Femur (tissue), 1 donor: ENCODE measurements at regions not wholly inside any gene's neighbourhood (a gene's known extent, or its start where the extent isn't known, plus 50 kb on each side); places are given as distances from the start of the nearest gene placed in this dataset.
"Not testable (repeated sequence)": the region's sequence is repeated elsewhere in the genome, so short reads cannot be mapped to it uniquely, and the experiment has no call there.

Source experiments
- DNase-seq: peaks from one replicate; pipeline ENCODE4 v3.0.0-alpha.2; 2017

DNA sequence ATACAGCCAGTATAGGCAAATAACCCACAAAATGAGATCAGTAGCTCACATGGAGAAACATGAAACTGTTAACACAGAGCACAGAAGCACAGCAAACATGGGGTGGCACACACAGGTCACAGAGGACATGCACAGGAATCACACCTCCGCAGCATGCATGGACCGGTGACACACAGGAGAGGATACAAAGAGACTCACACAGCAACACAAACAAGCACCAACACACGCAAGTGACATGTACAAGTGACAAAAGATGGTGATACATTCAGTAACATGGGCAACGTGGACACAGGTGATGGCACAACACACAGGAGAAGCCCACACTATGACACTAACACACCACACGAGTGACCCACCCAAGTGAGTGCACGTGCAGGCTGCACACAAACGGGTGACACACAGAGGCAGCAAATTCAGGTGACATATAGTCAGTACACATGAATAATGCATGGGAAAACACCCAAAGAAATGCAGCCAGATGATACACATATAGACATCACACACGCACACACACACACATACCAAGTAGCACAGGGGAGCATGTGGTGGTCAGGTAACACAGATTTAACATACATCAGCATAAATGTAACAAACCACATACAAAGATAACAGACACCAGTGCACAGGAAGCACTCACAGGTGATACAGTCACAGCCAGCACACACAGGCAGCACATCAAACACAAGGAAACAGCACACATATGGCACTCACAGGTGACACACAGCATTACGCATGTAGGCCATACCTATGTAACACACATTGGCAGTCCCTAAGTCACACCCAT, 216.0 kb upstream of the SFSWAP start:
- peak; percentile 4 for DNase-seq

DNA sequence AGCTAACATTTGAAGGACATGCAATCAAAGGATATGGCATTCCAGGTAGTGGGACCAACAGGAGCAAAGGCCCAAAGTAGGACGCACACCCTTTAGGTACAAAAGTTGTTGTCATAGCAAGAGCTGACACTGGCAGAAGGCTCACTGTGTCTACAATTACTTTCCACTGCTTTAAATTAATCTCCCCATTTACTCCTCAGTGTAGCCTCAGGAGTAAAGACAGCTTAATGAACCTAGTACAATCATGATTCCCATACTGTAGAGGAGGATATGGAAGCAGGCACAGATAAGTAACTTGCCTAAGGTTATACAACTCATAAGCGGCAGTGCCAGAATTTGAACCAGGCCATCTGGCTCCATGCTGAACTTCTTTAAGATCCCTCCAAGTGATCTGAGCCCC, 212.9 kb upstream of the SFSWAP start:
- no peak for DNase-seq

DNA sequence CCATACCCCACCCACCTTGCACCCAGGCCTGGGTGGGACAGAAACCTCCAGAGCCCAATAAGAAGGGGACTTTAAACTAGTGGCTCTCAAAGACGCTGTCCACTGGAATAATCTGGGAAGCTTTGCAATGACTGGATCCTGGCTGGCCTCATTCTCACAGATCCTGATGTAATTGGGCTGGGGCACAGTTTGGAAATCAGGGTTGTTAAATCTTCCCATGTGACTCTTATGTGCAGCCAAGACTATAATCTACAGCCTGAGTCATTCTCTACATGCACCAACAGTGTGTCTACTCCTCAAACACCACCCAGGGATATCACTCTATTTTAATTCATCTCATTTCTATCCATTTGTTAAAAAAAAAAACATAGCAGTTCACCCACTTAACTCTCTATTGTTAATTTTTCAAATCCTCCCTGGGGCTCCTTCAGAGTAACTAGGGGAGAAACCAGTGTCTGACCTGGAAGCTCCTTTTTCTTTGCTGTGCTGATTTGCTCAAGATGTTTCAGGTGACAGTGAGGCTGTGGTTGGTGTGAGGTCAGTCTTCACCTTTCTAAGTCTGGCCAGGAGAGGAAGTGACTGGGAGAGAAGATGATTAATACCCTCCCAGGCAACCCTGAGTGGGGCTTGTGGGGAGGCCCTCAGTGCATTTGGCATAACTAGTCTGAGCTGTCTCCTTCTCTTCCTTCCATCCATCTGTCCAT, 211.6 kb upstream of the SFSWAP start:
- DNase-seq, result no peak

DNA sequence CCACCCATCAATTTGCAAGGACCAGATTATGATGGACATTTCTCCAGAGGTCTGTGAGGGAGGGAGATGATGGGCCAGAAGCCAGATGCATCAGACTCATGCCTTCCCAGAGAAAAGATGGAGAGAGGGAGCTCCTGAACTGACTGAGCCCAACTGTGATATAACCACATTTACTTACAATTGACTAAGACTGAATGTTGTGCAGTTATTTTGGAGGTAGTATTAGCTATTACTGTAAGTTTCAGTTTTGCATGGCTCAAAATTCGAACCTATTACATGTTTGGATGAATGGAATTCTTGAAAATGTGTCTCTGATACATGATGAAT, 211.1 kb upstream of the SFSWAP start:
- DNase-seq, result no peak

DNA sequence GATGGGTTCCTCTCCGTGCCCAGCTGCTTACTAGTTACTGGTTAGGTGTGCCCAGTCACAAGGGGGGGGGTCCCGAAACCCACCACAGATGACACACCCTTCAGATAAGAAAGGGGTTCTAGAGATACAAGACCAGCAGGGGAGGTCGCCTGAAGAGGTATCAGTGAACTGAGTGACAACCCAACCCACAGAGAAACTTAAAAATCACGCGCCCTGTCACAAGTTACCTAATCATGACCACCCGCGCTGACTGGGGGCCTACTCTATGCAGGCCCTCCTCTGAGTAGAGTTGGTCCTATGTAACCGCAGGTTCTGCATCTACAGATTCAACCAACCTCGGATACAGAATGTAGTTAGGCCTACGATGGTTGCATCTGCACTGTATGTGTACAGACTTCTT, 210.3 kb upstream of the SFSWAP start:
- DNase-seq, result no peak

DNA sequence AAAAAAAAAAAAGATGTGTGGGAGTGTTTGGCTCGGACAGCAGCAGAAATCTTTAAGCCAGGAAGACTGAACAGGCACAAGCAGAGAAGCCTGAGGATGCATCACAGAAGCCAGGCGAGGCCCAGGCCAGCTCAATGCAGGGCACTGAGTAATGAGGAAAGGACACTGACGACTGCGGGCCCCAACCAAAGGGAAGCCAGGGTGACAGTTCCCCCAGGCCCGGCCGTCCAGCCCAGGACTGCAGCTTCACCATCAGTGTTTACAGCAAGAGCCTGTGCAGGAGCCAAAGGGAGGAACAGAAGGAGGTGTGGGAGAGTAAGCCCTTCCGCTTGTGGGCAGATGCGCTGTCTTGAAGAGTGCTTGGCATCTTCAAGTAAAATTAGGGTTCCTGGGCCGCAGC, 205.3 kb upstream of the SFSWAP start:
- DNase-seq, result peak; percentile 6

DNA sequence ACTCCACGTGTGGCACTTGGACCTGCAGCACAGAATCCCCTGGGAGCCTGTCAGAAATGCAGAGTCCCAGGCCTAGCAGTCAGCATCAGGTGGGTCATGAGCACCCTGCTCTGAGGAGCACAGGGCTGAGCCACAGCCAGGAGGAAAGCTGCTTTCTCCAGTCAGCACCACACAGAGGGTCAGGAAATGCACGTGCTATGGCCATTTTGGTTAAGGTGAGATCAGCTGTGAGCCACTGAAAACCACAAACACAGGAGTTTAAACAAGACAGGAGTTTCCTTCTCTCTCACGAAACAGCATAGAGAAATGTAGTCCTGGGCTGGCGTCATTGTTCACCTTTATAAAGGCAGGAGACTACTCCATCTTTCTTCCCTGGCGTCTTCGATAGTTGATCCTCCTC, 204.5 kb upstream of the SFSWAP start:
- peak; percentile 6 for DNase-seq

DNA sequence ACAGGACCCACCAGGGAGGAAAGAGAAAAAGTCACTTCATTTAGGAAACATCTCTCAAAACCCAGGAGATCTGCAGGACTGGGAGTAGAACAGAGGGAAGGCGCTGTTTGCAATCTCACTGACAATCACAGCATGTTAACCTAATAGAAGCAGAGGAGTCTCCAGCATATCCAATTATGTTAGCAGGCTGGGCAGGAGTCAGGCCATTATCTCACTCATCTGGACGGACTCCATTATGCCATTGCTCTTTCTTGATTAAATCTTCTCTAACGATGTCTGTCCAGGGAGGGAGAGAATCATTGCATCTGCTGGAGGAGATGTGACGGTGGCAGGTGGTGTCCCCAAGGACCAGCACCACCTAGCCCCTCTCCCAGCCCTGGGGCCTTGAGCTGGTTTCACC, 203.8 kb upstream of the SFSWAP start:
- peak; percentile 0 for DNase-seq

DNA sequence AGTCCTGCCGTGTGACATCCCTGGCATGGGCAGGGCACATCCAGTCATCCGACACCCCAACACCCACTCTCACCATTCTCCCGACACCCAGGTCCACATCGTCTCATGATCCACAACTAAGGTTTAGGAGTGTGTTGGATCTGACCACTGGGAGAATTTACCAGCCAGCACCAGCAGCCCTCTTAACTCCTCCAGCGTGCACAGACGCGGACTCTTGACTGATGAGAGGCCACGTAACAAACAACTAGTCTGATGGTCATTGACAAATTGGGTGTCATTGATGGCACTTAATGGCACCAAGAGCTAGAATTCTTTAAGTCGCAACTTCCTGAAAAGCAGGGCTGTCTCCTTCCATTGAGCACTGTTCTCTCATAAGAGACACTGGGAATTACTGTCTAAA, 203.0 kb upstream of the SFSWAP start:
- peak; percentile 3 for DNase-seq

DNA sequence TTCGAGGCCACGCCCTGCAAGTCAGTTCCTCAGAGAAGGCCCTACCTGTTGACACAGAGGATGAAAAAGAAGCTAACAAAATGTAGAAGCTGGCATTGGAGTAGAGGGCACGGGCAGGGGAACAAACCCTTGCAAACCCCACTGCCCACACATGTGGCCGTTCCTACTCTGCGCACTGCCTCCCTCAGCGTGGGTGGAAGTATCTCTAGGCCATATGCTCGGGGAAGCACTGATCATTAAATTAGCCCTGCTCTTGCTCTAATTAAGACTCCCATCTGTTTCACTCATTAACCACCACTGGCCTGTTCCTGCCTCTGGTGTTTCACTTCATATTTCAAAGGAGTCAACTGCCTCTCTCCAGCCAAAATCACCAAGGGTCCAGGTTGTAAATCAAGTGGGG, 201.2 kb upstream of the SFSWAP start:
- DNase-seq, result no peak

DNA sequence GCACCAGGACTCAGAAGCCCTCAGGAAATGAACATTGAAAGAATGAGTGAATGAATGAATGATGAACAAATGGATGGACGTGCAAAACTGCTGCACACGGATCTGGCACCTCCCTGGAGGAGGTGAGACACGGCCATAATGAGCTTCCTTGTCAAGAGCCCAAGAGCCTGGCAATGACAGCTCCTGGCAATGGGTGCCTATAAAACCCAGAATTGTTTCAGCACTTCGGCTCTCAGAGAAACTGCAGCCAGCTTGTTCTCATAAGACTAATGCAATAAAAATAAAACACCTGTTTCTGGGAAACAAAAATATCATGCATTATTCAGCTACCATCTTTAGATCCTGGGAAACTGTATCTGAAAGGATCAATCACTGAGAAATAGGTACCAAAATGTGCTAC, 200.5 kb upstream of the SFSWAP start:
- DNase-seq, result no peak

DNA sequence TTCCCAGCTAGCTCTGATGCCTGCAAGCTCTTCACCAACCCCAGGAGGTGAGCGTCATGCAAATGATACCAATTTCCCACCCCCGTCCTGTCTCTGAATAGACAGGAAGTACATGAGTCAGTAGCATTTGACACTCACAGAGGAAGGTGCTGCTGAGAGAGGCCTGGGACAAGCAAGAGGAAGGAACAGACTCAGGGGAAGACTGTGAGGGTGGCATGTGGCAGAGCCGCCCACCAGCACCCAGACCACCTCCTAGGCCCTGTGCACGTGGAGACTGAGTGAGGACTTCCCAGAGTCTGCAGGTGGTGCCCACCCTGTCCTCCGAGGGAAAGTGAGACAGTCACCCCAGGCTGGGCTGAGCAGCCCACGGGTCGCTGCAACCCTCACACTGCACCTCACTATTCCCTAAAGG, 199.5 kb upstream of the SFSWAP start:
- DNase-seq, result no peak

DNA sequence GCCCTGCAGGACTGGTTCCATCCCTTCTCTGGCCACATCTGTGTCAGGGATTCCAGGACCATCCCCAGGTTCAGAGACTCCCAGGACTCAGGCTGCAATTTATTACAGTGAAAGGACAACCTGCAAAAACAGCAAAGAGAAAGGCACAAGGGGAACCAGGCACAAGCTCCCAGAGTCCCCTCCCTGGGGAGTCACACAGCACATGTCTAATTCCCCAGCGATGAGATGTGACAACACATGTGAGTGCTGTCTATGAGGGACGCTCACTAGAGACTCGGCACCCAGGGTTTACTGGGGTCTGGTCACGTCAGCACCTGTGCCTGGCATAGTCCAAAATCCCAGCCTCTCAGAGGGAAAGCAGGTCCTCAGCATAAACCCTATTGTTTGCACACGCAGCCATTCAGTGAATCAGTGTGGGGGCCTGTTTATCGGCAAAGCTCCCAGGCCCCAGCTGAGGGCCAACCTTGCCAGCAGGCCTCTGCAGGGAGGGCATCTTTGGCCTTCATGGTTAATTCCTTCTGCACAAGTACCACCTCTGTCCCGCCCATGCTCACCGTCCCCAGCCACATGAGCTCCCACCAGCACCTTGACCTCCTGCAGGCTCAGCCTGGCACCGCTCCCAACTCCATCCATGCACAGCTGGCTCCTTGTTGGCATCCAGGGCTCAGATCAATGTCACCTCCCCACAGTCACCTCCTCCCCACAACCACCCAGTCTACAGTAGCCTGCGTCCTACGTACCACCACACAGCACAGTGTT, 198.9 kb upstream of the SFSWAP start:
- no peak for DNase-seq

DNA sequence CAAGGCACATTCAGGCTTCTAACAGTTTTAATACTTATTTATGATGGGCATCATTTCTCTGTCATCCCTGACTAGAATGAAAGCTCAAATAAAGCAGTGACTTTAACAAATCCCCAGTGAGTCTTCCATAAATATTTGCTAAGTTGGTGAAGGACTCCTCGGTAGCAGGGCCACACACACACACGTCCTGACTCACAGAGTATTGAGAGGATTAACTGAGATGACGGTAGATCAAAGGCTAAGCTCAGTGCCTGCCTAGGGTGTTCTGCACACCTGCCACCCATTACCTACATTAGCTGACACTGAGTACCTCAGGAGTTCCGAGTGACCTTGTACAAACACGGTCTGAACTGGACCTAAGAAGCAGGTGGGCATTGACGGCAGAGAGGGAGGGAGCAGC, 197.3 kb upstream of the SFSWAP start:
- no peak for DNase-seq

DNA sequence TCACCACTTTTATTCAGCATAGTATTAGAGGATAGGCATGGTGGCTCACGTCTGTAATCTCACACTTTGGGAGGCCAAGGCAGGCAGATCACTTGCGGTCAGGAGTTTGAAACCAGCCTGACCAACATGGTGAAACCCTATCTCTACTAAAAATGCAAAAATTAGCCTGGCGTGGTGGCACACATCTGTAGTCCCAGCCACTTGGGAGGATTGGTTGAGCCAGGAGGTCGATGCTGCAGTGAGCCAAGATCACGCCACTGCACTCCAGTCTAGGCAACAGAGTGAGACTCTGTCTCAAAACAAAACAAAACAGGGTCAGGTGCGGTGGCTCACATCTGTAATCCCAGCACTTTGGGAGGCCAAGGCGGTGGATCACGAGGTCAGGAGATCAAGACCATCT, 190.3 kb upstream of the SFSWAP start:
- not testable (repeated sequence) for DNase-seq

DNA sequence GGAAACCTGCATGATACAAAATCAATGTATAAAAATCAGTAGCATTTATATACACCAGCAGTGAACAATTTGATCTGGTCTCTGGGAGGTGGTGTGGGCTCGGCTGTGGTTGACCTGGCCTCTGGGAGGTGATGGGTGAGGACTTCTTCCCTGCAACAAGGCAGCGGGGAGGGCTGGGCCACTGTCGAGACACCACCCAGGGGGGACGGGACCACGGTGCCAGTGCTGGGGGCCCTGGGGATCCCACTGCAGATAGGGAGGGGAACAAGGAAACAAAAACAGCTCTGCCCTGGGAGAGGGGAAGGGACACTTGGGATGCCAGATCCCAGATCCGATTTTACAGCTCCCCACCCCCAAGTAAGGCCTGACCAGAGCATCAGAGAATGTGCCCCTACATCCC, 189.6 kb upstream of the SFSWAP start:
- DNase-seq, result no peak

DNA sequence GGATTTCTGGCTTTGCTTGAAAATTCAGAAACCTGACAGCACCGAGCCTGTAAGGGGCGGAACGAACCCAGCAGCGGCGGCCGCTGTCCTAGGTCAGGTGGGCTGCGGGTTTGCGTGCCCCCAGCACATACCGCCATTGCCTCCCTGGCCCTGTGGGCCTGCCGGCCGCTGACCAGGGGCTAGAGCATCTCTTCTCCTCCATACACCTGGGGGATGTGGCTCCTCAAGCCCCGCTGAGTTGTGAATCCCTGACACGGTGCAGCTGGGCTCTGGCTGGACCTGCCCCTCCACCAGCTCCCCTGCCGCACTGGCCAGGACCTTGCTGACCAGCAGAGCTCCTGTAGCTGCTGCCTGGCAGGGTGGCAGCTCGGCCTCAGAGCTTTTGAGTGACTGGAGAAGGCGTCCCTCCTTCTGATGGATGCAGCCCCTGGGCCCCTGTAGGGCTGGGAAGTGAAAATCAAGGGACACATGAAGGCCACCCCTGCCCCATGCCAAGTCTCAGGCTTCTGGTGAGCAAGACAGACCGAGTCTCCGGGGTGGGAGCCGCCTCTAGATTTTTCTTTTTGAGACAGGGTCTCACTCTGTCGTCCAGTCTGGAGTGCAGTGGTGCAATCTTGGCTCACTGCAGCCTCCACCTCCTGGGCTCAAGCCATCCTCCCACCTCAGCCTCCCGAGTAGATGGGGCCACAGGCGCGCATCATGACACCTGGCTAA, 184.9 kb upstream of the SFSWAP start:
- DNase-seq, result no peak

DNA sequence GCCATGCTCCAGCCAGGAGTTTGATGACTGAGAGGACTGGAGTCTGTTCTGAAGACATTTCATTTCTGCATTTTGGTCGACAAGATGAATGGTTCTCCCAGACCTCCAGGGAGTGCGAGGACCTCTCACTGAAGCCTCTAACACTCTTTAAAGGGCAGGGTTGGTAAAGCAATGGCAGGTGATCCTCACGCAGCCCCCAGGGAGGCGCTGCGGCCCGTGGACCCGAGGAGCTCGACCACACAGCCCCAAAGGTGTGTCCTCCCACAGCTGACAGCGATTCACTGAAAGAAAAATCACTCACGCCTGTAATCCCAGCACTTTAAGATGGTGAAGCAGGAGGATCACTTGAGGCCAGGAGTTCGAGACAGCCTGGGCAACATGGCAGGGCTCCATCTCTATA, 183.8 kb upstream of the SFSWAP start:
- DNase-seq, result no peak

DNA sequence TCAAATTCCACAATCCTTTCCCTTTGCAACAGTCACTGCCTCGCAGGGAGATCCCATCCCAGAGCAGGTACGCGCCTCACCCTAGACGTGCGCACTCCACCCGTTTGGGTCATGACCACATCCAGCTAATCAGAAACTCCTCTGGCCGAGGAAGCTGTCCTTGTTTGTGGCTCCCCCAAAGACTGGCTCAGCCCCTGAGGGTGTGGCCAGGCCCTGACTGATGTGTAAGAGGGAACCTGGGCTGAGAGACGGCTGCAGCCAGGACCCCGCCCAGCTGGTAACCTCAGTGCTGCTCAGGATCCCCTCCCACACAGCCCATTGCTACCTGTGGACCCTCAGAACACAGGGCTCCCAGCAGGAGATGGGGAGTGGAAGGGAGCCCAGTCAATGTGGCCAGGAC, 183.2 kb upstream of the SFSWAP start:
- DNase-seq, result no peak

DNA sequence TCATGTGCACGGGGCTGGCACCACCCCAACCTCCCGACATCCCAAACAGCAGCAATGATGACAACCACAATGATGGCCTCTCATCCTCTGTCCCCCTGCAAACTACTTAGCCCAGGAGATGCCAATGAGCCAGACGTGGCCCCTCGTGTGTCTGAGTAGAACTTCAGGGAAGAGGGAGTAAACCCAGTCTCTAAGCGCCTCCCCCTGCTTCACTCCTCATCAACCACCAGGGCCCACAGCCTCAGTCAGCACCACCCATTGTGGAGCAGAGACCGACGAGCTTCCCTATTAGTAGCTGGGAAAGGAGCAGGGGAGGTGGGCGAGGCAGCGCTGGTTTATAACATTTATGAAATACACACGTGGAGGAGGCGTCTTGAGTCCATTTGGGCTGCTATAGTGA, 182.7 kb upstream of the SFSWAP start:
- no peak for DNase-seq

DNA sequence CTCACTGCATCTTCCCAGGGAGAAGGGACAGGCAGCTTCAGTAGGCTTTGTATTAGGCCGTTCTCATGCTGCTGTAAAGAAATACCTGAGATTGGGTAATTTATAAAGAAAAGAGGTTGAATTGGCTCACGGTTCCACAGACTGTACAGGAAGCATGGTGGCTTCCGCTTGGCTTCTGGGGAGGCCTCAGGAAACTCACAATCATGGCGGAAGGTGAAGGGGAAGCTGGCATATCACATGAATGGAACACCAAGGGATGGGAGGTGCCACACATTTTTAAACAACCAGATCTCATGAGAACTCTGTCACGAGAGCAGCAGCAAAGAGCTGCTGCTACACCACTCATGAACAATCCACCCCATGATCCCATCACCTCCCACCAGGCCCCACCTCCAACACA, 182.2 kb upstream of the SFSWAP start:
- DNase-seq, result no peak

DNA sequence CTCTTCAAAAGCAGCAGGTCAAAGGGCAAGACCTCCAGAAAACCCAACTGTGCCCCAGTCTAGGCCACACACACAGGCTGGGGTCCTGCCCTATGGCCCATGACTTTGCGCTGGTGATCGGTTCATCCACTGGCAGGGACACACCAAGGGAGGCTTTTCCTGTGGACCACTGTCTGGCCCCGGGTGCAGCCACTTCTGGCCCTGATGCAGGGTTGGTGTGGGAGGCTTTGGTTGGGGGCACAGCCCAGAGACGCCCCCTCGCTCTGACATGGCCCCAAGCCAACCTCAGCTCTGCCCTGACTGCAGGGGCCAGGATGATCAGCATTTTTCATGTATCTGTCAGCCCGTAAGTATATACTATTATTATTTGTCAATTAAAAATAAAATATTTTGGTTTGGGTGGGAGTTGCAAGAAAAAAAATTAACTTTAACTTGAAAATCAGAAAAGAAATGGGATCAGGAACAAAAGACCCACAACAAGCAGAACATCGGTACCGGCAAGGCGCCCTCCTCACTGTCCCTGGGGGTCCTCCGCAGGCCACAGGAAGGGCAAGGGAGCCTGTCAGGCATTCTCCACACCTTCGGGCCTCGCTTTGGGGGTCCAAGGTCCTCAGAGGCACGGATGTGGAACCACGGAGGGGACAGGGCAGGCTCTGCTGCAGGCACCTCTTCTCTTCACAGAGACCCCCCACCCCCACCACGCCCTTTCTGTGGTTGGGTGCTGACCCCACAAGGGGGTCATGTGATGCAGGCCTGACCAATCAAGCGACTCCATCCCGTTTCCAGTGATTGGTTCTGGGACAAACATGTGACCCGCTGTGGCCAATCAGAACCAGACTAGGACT, 181.5 kb upstream of the SFSWAP start:
- no peak for DNase-seq

DNA sequence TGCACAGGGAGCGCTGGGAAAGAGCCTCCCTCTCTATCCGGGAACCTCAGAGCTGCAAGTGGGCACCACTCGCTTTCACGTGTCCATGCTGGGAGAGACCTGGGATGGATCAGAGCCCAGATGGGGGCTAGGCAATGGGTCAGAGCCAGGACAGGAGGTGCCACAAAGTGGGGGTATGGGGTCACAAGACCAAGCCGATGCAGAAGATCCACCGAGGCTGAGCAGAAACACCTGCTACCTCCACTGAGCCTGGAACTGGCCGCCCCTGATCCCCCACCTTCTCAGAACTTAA, 180.9 kb upstream of the SFSWAP start:
- no peak for DNase-seq
